ENCODE measurements at regions not wholly inside any gene's neighbourhood (a gene's known extent, or its start where the extent isn't known, plus 50 kb on each side); places are given as distances from the start of the nearest gene placed in this dataset.
"Not testable (repeated sequence)": the region's sequence is repeated elsewhere in the genome, so short reads cannot be mapped to it uniquely, and the experiment has no call there.

- DNase-seq (ENCODE audit: low read depth in 2 of 2), result no peak
Observed at GRCh38 chr3:39558775-39559306, 91.4 kb downstream of the MOBP start.

GRCh38 chr3:39559543-39559942 lies 92.1 kb downstream of the MOBP start:
- DNase-seq (ENCODE audit: low read depth in 2 of 2), result no peak

GRCh38 chr3:39568508-39568907 lies 101.0 kb downstream of the MOBP start:
- DNase-seq (ENCODE audit: low read depth in 2 of 2), result no peak

- DNase-seq (ENCODE audit: low read depth in 2 of 2), result no peak
Observed at GRCh38 chr3:39569095-39569494, 101.6 kb downstream of the MOBP start.

DNA sequence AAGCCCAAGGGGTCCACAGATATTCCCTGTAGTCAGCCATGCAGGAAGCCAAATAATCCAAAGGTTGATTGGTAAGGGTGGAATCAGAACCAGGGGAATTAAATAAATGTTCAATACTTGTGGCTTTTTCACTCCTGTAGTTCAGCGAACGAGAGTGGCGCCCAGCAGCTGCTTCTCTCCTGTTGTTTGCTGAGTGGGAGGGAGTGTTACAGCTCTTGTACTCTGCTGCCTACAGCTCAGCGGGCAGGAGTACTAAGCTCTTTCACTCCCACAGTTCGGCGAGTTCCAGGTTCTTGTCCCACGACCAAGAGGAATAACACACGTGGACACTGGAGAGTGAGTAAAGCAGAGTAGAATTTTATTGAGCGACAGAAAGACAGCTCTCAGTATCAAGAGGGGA lies 105.9 kb downstream of the MOBP start:
- no peak for DNase-seq (ENCODE audit: low read depth in 2 of 2)

DNA sequence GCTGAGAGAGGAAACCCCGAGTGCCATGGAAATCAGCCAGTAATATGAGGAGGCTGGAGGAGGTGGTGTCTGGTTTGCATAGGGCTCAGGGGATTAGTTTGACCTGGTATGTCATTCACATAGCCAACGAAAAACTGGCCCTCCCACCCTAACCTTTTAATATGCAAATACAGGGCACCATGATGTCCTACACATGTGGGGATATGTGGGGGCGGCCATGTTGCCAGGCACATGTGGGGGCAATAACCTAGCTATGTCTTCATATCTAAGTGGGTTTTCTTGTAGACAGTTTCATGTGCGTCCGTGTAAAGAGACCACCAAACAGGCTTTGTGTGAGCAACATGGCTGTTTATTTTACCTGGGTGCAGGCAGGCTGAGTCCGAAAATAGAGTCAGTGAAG lies 110.1 kb downstream of the MOBP start:
- no peak for DNase-seq (ENCODE audit: low read depth in 2 of 2)

GRCh38 chr3:39586215-39586614 lies 118.7 kb downstream of the MOBP start:
- DNase-seq (ENCODE audit: low read depth in 2 of 2), result not testable (repeated sequence)

DNA sequence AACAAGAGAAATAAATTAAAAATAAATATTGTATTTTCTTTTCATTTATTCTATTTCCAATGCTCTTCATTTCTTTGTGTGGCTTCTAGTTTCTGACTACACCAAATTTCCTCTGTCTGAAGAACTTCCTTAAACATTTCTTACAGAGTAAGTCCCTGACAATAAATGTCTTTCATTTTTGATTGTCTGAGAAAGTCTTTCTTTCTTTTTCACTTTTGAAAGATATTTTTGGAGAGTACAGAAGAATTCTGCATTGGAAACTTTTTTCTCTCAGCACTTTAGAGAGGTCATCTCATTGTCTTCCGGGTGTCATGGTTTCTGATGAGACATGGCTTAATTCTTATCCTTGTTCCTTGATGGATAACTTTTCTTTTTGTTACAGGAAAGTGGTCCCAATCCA lies 119.6 kb downstream of the MOBP start:
- no peak for DNase-seq (ENCODE audit: low read depth in 2 of 2)

- DNase-seq (ENCODE audit: low read depth in 2 of 2), result no peak
Observed at GRCh38 chr3:39590806-39591205, 123.3 kb downstream of the MOBP start.

DNA sequence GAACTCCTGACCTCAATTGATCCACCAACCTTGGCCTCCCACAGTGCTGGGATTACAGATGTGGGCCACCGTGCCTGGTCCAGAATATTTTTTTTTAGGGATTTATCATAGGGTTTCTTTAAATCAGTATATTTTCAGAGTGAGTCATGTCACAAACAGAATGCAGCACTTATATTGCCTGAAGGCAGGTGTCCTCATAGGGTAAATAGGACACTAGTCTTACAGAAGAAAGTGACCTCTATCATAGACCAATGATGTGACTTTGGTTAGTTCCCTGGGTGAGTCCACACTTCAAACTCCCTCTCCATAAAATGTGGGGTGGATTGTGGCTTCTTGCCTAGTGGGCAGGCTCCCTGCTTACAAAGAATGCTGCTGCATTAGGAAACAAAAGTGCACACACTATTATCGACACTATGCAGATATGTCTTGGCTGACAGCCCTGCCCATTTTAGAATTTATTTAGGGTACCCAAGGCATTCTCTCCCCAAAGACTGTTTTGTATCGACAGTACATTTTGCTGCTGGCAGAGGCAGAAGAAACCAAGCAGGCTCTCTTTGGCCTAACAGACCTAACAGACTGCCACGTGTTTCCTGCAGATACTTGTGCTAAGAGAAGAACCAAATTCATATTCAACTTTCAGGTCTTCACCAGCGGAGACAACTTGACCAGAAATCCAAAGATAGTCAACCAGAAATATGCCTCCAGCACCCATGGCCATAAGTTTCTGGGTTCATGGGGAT lies 125.0 kb downstream of the MOBP start:
- DNase-seq (ENCODE audit: low read depth in 2 of 2), result no peak

DNA sequence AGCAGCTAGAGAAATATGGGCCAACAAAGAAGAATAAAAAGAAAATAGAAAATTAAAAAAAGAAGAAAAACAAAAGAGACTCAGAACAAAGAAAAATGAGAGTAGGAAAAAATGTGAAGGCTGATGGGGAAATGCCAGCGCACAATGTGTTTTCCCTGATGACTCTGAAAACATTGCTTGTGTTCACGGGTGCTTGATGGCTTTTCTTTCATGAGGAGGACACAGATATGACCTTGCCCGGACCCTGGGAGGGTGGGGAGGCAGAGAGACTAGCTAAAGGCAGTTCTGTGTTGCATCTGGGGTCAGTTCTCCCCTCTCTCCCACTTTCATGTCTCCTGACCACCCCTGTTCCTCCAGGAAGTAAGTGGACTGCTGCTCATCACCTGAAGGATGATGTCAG lies 125.9 kb downstream of the MOBP start:
- DNase-seq (ENCODE audit: low read depth in 2 of 2), result no peak

DNA sequence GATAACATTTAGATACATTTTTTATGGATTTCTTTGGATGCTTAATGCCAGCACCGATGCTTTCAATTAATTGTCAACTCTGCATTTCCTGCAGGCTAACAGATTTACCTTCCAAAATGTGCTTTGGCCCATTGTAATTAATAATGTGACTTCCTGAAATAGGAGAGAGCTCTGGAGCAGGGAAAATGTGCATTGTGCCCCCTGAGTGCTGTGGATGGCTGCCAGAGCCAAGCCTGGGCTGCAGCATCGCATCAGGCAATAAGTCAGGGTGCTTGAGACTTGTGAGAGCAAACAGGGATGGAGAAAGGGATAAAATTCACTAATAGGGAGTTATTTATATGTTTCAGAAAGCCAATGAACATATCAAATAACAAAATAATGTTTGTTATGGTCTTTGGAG lies 133.8 kb downstream of the MOBP start:
- DNase-seq (ENCODE audit: low read depth in 2 of 2), result no peak

DNA sequence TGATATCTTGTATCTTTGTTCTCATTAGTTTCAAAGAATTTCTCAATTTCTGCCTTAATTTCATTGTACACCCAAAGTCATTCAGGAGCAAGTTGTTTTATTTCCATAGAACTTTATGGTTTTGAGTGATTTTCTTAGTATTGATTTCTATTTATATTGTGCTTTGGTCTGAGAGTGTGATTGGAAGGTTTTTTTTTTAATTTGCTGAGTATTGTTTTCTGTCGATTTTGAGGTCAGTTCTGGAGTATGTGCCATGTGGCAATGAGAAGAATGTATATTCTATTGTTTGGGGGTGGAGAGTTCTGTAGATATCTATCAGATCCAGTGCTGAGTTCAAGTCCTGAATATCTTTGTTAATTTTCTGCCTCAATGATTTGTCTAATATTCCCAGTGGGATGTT lies 138.4 kb downstream of the MOBP start:
- no peak for DNase-seq (ENCODE audit: low read depth in 2 of 2)

GRCh38 chr3:39626198-39626597 lies 158.7 kb downstream of the MOBP start:
- no peak for DNase-seq (ENCODE audit: low read depth in 2 of 2)

GRCh38 chr3:39631136-39631535 lies 163.7 kb downstream of the MOBP start:
- no peak for DNase-seq (ENCODE audit: low read depth in 2 of 2)

GRCh38 chr3:39637807-39638206 lies 170.3 kb downstream of the MOBP start:
- no peak for DNase-seq (ENCODE audit: low read depth in 2 of 2)

- DNase-seq (ENCODE audit: low read depth in 2 of 2), result no peak
Observed at GRCh38 chr3:39638301-39638700, 170.8 kb downstream of the MOBP start.

GRCh38 chr3:39639344-39640236 lies 169.8 kb upstream of the MYRIP start:
- peak; percentile 68 to 70 for DNase-seq (ENCODE audit: low read depth in 2 of 2)

DNA sequence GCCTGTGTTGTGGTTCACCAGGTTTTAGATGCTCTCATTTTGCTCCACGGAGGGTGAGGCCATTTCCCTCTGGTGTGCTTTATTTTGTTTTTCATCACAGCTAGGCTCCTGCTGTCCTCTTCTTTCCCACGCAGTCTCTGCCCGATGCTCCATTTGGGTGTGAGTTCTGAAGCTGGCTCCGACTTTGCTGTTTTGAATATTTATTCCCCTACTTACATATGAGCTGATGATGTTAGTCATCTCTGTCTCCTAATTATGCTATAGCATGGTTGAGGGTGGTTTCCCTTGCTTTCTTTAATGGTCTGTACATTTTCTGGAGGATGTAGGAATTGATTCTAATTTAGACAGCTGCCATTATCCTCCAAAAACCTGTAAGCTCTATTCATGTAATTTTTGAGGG lies 168.1 kb upstream of the MYRIP start:
- no peak for DNase-seq (ENCODE audit: low read depth in 2 of 2)

GRCh38 chr3:39644176-39644575 lies 165.2 kb upstream of the MYRIP start:
- DNase-seq (ENCODE audit: low read depth in 2 of 2), result peak; percentile 77 to 78

DNA sequence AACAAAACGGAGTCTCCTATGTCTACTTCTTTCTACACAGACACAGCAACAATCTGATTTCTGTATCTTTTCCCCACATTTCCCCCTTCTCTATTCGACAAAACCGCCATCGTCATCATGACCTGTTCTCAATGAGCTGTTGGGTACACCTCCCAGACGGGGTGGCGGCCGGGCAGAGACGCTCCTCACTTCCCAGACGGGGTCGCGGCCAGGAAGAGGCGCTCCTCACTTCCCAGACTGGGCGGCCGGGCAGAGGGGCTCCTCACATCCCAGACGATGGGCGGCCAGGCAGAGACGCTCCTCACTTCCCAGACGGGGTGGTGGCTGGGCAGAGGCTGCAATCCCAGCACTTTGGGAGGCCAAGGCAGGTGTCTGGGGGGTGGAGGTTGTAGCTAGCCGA lies 158.2 kb upstream of the MYRIP start:
- DNase-seq (ENCODE audit: low read depth in 2 of 2), result not testable (repeated sequence)

- no peak for DNase-seq (ENCODE audit: low read depth in 2 of 2)
Observed at GRCh38 chr3:39651993-39652739, 157.2 kb upstream of the MYRIP start.
